ENCODE measurements at regions not wholly inside any gene's neighbourhood (a gene's known extent, or its start where the extent isn't known, plus 50 kb on each side); places are given as distances from the start of the nearest gene placed in this dataset.

- TF ChIP-seq POLR2A (IDR thresholded peaks at IDR 0.05; ENCODE audit: low read depth, low read length) (no peak), POLR2AphosphoS5 (IDR thresholded peaks at IDR 0.05; ENCODE audit: low read depth, low read length) (no peak), TAF1 (IDR thresholded peaks at IDR 0.05; ENCODE audit: borderline replicate concordance, low read depth, low read length) (no peak)
- FAIRE-seq (no peak), DNase-seq (ENCODE audit: insufficient read length) (no peak)
Observed at GRCh38 chr13:105611424-105611823, 924.0 kb downstream of the EFNB2 start.

- TF ChIP-seq TAF1 (IDR thresholded peaks at IDR 0.05; ENCODE audit: borderline replicate concordance, low read depth, low read length) (no peak), POLR2A (IDR thresholded peaks at IDR 0.05; ENCODE audit: low read depth, low read length) (no peak), POLR2AphosphoS5 (IDR thresholded peaks at IDR 0.05; ENCODE audit: low read depth, low read length) (no peak)
Observed at GRCh38 chr13:105608104-105608503, 927.4 kb downstream of the EFNB2 start.

GRCh38 chr13:105607426-105607825 lies 928.0 kb downstream of the EFNB2 start:
- no peak for DNase-seq (ENCODE audit: insufficient read length)
- TF ChIP-seq POLR2AphosphoS5 (IDR thresholded peaks at IDR 0.05; ENCODE audit: low read depth, low read length) (no peak), POLR2A (IDR thresholded peaks at IDR 0.05; ENCODE audit: low read depth, low read length) (no peak), TAF1 (IDR thresholded peaks at IDR 0.05; ENCODE audit: borderline replicate concordance, low read depth, low read length) (no peak)
- FAIRE-seq: no peak

More at GRCh38 chr13:105608104-105608503, 927.4 kb downstream of the EFNB2 start:
- DNase-seq (ENCODE audit: insufficient read length) (no peak), FAIRE-seq (no peak)

DNA sequence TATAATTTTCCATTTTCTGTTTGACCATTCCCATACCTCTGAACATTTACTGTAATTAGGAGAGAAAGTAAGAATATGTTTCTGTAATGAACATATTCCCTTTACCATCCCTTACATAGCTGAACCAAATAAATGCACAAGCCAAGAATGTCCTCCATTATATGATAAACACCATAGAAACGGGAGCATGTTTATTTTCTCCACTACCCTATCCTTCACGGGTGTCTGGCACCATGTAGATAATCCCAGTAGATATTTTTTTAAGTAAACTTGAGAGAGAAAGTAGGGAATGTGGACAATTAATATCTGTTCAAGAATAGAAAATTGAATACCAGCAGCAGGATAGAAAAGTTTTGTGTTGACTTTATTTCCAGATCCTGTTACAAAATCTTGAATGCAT lies 928.4 kb downstream of the EFNB2 start:
- TF ChIP-seq TAF1 (IDR thresholded peaks at IDR 0.05; ENCODE audit: borderline replicate concordance, low read depth, low read length): no peak
- no peak for TF ChIP-seq POLR2A (IDR thresholded peaks at IDR 0.05; ENCODE audit: low read depth, low read length)
- TF ChIP-seq POLR2AphosphoS5 (IDR thresholded peaks at IDR 0.05; ENCODE audit: low read depth, low read length): no peak
- no peak for DNase-seq (ENCODE audit: insufficient read length)
- FAIRE-seq: no peak

- no peak for TF ChIP-seq TAF1 (IDR thresholded peaks at IDR 0.05; ENCODE audit: borderline replicate concordance, low read depth, low read length)
- no peak for TF ChIP-seq POLR2AphosphoS5 (IDR thresholded peaks at IDR 0.05; ENCODE audit: low read depth, low read length)
- TF ChIP-seq POLR2A (IDR thresholded peaks at IDR 0.05; ENCODE audit: low read depth, low read length): no peak
- DNase-seq (ENCODE audit: insufficient read length): no peak
Observed at GRCh38 chr13:105602956-105603670, 932.3 kb downstream of the EFNB2 start.

GRCh38 chr13:105599477-105600037 lies 935.9 kb downstream of the EFNB2 start:
- FAIRE-seq: no peak

More at GRCh38 chr13:105602956-105603670, 932.3 kb downstream of the EFNB2 start:
- FAIRE-seq: no peak

DNA sequence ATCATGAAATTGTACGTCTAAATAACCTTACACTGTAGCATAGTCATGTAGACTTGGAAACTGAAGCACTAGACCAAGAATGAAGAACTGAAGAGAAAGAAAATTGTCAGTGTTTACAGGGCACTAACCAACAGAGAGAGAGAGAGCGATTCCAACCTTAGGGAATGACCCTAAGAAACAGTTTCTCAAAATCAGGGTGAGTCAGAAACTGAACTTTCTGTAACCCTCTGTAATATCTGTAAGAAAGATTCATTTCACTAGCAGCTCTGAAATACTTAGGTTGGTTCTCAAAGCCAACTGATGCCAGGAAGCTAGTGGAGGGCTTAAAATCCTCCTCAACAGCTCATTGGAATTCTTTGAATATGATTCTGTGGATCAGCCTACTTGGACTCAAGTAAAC lies 936.9 kb downstream of the EFNB2 start:
- no peak for FAIRE-seq
- no peak for DNase-seq (ENCODE audit: insufficient read length)
- no peak for TF ChIP-seq POLR2AphosphoS5 (IDR thresholded peaks at IDR 0.05; ENCODE audit: low read depth, low read length)
- TF ChIP-seq POLR2A (IDR thresholded peaks at IDR 0.05; ENCODE audit: low read depth, low read length): no peak
- TF ChIP-seq TAF1 (IDR thresholded peaks at IDR 0.05; ENCODE audit: borderline replicate concordance, low read depth, low read length): no peak

More at GRCh38 chr13:105599477-105600037, 935.9 kb downstream of the EFNB2 start:
- TF ChIP-seq POLR2AphosphoS5 (IDR thresholded peaks at IDR 0.05; ENCODE audit: low read depth, low read length): no peak
- no peak for TF ChIP-seq TAF1 (IDR thresholded peaks at IDR 0.05; ENCODE audit: borderline replicate concordance, low read depth, low read length)
- no peak for TF ChIP-seq POLR2A (IDR thresholded peaks at IDR 0.05; ENCODE audit: low read depth, low read length)
- no peak for DNase-seq (ENCODE audit: insufficient read length)

GRCh38 chr13:105597573-105597972 lies 937.9 kb downstream of the EFNB2 start:
- TF ChIP-seq POLR2AphosphoS5 (IDR thresholded peaks at IDR 0.05; ENCODE audit: low read depth, low read length): no peak
- no peak for TF ChIP-seq POLR2A (IDR thresholded peaks at IDR 0.05; ENCODE audit: low read depth, low read length)
- TF ChIP-seq TAF1 (IDR thresholded peaks at IDR 0.05; ENCODE audit: borderline replicate concordance, low read depth, low read length): no peak
- no peak for FAIRE-seq
- DNase-seq (ENCODE audit: insufficient read length): no peak

DNA sequence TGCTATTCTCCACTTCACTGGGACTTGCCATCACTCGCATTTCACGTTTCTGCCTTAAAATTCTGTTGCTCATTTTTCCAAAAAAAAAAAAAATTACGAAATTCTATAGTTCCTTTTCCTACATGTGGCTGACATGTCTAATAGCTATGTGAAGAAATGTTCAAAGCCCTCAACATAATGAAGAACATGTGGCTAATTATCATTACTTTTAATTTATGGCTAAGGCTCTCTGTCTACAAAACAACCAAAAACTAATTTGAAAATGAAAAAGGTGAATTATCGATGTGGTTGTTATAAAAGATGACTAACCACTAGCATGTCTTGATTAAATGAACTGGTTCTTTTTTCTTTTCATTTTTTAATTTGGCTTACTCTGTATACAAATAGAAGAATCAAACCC lies 940.0 kb downstream of the EFNB2 start:
- FAIRE-seq (no peak), DNase-seq (ENCODE audit: insufficient read length) (no peak)
- TF ChIP-seq POLR2A (IDR thresholded peaks at IDR 0.05; ENCODE audit: low read depth, low read length) (no peak), TAF1 (IDR thresholded peaks at IDR 0.05; ENCODE audit: borderline replicate concordance, low read depth, low read length) (no peak), POLR2AphosphoS5 (IDR thresholded peaks at IDR 0.05; ENCODE audit: low read depth, low read length) (no peak)

DNA sequence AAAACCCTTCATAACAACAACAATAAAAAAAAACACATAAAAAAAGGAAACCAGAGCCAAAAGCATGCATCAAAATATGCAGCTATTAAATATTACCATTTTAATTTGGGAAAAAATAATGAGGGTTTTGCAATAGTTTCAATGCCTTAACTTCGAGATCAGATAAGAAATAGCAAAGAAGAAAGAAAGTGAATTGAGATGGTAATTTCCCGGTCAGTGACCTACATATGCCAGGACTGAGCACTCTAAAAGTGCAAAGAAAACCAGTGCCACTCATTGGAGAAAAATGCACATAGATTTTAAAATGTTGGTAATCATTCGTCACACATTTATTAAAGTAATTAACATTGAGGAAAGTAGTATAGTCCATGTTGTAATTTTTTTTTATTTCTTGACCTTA lies 944.2 kb downstream of the EFNB2 start:
- no peak for FAIRE-seq
- no peak for TF ChIP-seq POLR2AphosphoS5 (IDR thresholded peaks at IDR 0.05; ENCODE audit: low read depth, low read length)
- DNase-seq (ENCODE audit: insufficient read length): no peak

GRCh38 chr13:105587786-105588185 lies 947.7 kb downstream of the EFNB2 start:
- DNase-seq (ENCODE audit: insufficient read length) (no peak), FAIRE-seq (no peak)
- no peak for TF ChIP-seq TAF1 (IDR thresholded peaks at IDR 0.05; ENCODE audit: borderline replicate concordance, low read depth, low read length)

Data from GM12892 (cell line).